ENCODE measurements at regions not wholly inside any gene's neighbourhood (a gene's known extent, or its start where the extent isn't known, plus 50 kb on each side); places are given as distances from the start of the nearest gene placed in this dataset.

GRCh38 chr16:49019081-49019633, 262.5 kb downstream of the CBLN1 start:
- Histone ChIP-seq H3K9me3 (ENCODE audit: control insufficient read depth in 2 of 3, insufficient read depth in 1 of 3, low read length in 3 of 3) (peaks cover 0 to 1% (median 0%) of the 10 kb centered on the region in 3 donors), H3K9ac (ENCODE audit: low read length in 3 of 3) (no peak overlapping the region), H3K4me3 (ENCODE audit: low read length in 3 of 3) (no peak overlapping the region), H3K36me3 (ENCODE audit: control insufficient read depth in 2 of 3, insufficient read depth in 3 of 3, low read length in 3 of 3) (no peaks in the 10 kb centered on the region), H3K4me1 (ENCODE audit: control insufficient read depth in 2 of 3, insufficient read depth in 2 of 3, low read depth in 1 of 3, low read length in 3 of 3) (peaks cover 0 to 4% (median 0%) of the 10 kb centered on the region in 3 donors), H3K27me3 (ENCODE audit: control insufficient read depth, insufficient read depth, low read length) (no peaks in the 10 kb centered on the region), H3K27ac (ENCODE audit: low read depth in 2 of 2, low read length in 2 of 2) (no peak overlapping the region)
- no peak for TF ChIP-seq CTCF (IDR thresholded peaks at IDR 0.05; ENCODE audit: borderline replicate concordance, extremely low read depth, insufficient read depth)
- FAIRE-seq (no peak), DNase-seq (peak in 4 of 5 donors; percentile 86 to 92 (median 91))
- intact Hi-C loops (cut with DNase I): no loop called here

GRCh38 chr16:49018259-49018931, 263.2 kb downstream of the CBLN1 start:
- Histone ChIP-seq H3K9me3 (ENCODE audit: control insufficient read depth in 2 of 3, insufficient read depth in 1 of 3, low read length in 3 of 3) (peaks cover 0 to 1% (median 0%) of the 10 kb centered on the region in 3 donors), H3K4me3 (ENCODE audit: low read length in 3 of 3) (no peak overlapping the region), H3K9ac (ENCODE audit: low read length in 3 of 3) (no peak overlapping the region), H3K4me1 (ENCODE audit: control insufficient read depth in 2 of 3, insufficient read depth in 2 of 3, low read depth in 1 of 3, low read length in 3 of 3) (peaks cover 0 to 4% (median 0%) of the 10 kb centered on the region in 3 donors), H3K27ac (ENCODE audit: low read depth in 2 of 2, low read length in 2 of 2) (no peak overlapping the region), H3K27me3 (ENCODE audit: control insufficient read depth, insufficient read depth, low read length) (no peaks in the 10 kb centered on the region), H3K36me3 (ENCODE audit: control insufficient read depth in 2 of 3, insufficient read depth in 3 of 3, low read length in 3 of 3) (no peaks in the 10 kb centered on the region)
- intact Hi-C loops (cut with DNase I): no loop called here
- DNase-seq (no peak), FAIRE-seq (no peak)
- TF ChIP-seq CTCF (IDR thresholded peaks at IDR 0.05; ENCODE audit: borderline replicate concordance, extremely low read depth, insufficient read depth): no peak

GRCh38 chr16:49017501-49017900, 264.1 kb downstream of the CBLN1 start:
- intact Hi-C loops (cut with DNase I): no loop called here
- Histone ChIP-seq H3K27ac (ENCODE audit: low read depth in 2 of 2, low read length in 2 of 2) (no peak overlapping the region), H3K36me3 (ENCODE audit: control insufficient read depth in 2 of 3, insufficient read depth in 3 of 3, low read length in 3 of 3) (no peaks in the 10 kb centered on the region), H3K4me3 (ENCODE audit: low read length in 3 of 3) (no peak overlapping the region), H3K9ac (ENCODE audit: low read length in 3 of 3) (no peak overlapping the region), H3K4me1 (ENCODE audit: control insufficient read depth in 2 of 3, insufficient read depth in 2 of 3, low read depth in 1 of 3, low read length in 3 of 3) (peaks cover 0 to 4% (median 0%) of the 10 kb centered on the region in 3 donors), H3K27me3 (ENCODE audit: control insufficient read depth, insufficient read depth, low read length) (no peaks in the 10 kb centered on the region), H3K9me3 (ENCODE audit: control insufficient read depth in 2 of 3, insufficient read depth in 1 of 3, low read length in 3 of 3) (peaks cover 0 to 1% (median 0%) of the 10 kb centered on the region in 3 donors)
- no peak for TF ChIP-seq CTCF (IDR thresholded peaks at IDR 0.05; ENCODE audit: borderline replicate concordance, extremely low read depth, insufficient read depth)
- DNase-seq (peak in 2 of 5 donors; percentile 11 to 14), FAIRE-seq (no peak)
